HL-60 (cell line): ENCODE measurements at regions not wholly inside any gene's neighbourhood (a gene's known extent, or its start where the extent isn't known, plus 50 kb on each side); places are given as distances from the start of the nearest gene placed in this dataset.
A peak's percentile ranks its signal among the peaks of the same experiment; 100 is the strongest.

Experiments
- DNase-seq, 2 experiments: peaks; one replicate each; pipeline ENCODE4 v3.0.0-alpha.2; 2010 to 2020; ENCODE audit warnings: low read depth in 1 of 2, low spot score in 1 of 2
- H3K27ac ChIP-seq: fragments of 250-450 bp; sonication (Bioruptor Pico); replicated peaks from 2 replicates; pipeline ENCODE4 v1.5.1; 2020; ENCODE audit warnings: mild to moderate bottlenecking, moderate library complexity
- H3K27me3 ChIP-seq: fragments of 250-450 bp; sonication (Bioruptor Pico); 2 replicates; pipeline ENCODE4 v1.5.1; 2021; ENCODE audit warnings: mild to moderate bottlenecking, moderate library complexity; ENCODE audit not compliant: insufficient read depth, poor library complexity, severe bottlenecking
- H3K4me3 ChIP-seq: replicated peaks from 2 replicates; pipeline ENCODE4 v1.5.1; 2011; ENCODE audit warnings: mild to moderate bottlenecking, control low read depth, low read length; ENCODE audit not compliant: insufficient read depth
- CTCF ChIP-seq: IDR thresholded peaks from one replicate; pipeline ENCODE4 v1.5.1; 2011; ENCODE audit warnings: low read length, control low read depth, inconsistent platforms; ENCODE audit not compliant: insufficient read depth
- GABPA ChIP-seq: IDR thresholded peaks from 2 replicates; pipeline ENCODE4 v1.6.1; 2012; ENCODE audit warnings: low read depth
- POLR2AphosphoS5 ChIP-seq: IDR thresholded peaks from 2 replicates; pipeline ENCODE4 v1.6.1; 2012; ENCODE audit warnings: low read depth
- SPI1 ChIP-seq: IDR thresholded peaks from 2 replicates; pipeline ENCODE4 v1.6.1; 2012; ENCODE audit warnings: low read depth, mild to moderate bottlenecking, borderline replicate concordance
- TF ChIP-seq, protein P1 (sequence below): IDR thresholded peaks from 2 replicates; pipeline ENCODE4 v1.6.1; 2012; ENCODE audit warnings: low read depth; ENCODE audit not compliant: insufficient replicate concordance

DNA sequence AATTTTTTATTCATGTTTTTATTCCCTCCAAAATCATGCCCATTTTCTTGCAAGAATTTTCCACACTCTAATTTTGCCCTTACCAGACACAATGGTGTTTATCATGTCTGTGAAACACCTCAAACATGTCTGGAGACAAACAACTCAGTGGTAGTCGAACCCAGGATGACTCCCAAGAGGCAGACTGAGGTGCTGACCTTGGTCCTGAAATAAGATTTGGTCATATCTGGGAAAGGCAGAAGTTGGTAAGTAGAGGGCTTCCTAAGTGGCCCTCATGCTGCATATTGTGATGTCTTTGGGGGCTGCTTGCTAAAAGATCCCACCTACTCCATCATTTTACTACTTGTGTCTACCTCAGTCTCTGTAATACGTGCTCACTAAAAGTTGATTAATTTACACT lies 369.4 kb upstream of the ISX start:
- Histone ChIP-seq H3K4me3 (no peak overlapping the region), H3K27me3 (no peaks in the 10 kb centered on the region), H3K27ac (no peak overlapping the region)
- DNase-seq: no peak
- TF ChIP-seq SPI1 (no peak), GABPA (no peak), CTCF (no peak)
- TF ChIP-seq, protein P1, sequence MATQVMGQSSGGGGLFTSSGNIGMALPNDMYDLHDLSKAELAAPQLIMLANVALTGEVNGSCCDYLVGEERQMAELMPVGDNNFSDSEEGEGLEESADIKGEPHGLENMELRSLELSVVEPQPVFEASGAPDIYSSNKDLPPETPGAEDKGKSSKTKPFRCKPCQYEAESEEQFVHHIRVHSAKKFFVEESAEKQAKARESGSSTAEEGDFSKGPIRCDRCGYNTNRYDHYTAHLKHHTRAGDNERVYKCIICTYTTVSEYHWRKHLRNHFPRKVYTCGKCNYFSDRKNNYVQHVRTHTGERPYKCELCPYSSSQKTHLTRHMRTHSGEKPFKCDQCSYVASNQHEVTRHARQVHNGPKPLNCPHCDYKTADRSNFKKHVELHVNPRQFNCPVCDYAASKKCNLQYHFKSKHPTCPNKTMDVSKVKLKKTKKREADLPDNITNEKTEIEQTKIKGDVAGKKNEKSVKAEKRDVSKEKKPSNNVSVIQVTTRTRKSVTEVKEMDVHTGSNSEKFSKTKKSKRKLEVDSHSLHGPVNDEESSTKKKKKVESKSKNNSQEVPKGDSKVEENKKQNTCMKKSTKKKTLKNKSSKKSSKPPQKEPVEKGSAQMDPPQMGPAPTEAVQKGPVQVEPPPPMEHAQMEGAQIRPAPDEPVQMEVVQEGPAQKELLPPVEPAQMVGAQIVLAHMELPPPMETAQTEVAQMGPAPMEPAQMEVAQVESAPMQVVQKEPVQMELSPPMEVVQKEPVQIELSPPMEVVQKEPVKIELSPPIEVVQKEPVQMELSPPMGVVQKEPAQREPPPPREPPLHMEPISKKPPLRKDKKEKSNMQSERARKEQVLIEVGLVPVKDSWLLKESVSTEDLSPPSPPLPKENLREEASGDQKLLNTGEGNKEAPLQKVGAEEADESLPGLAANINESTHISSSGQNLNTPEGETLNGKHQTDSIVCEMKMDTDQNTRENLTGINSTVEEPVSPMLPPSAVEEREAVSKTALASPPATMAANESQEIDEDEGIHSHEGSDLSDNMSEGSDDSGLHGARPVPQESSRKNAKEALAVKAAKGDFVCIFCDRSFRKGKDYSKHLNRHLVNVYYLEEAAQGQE: peak; percentile 92

DNA sequence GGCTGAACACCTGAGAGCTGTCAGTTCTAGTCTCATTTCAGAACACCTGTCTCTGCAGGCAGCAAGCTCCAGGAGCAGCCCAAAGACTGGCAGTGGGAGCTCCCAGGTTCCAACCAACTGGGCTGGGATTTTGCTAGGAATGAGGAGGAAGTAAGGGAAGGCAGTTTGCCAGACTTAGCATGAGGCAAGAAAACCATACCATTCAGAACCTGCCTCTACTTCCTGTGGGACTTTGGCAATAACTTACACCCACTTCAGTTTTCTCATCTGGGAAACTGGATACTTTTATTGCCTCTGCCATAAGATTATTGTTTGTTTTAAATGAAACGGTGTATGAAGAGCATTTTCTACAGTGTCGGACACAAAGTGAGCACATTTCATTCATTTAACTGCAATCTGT lies 363.7 kb upstream of the ISX start:
- Histone ChIP-seq H3K4me3 (no peak overlapping the region), H3K27ac (no peak overlapping the region), H3K27me3 (no peaks in the 10 kb centered on the region)
- no peak for DNase-seq
- no peak for TF ChIP-seq GABPA
- TF ChIP-seq SPI1: no peak
- no peak for TF ChIP-seq POLR2AphosphoS5
- TF ChIP-seq CTCF: no peak
- TF ChIP-seq, protein P1: no peak

DNA sequence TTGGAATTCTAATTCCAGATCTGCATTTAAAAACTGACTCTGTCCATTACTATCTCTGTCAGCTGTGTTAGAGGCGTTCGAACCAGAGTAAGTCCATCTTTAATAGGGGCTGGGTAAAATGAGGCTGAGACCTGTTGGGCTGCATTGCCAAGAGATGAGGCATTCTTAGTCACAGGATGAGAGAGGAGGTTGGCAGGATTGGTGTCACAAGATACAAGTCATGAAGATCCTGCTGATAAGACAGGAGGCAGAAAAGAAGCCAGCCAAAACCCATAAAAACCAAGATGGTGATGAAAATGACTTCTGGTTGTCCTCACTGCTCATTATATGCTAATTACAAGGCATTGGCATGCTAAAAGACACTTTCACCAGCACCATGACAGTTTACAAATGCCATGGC lies 356.3 kb upstream of the ISX start:
- no peak for DNase-seq
- H3K4me3 ChIP-seq: no peak overlapping the region
- no peaks in the 10 kb centered on the region for H3K27me3 ChIP-seq
- no peak overlapping the region for H3K27ac ChIP-seq
- no peak for TF ChIP-seq CTCF
- TF ChIP-seq, protein P1: no peak
- TF ChIP-seq SPI1: no peak
- no peak for TF ChIP-seq POLR2AphosphoS5
- no peak for TF ChIP-seq GABPA
